Limb (tissue), 2 donors: ENCODE measurements at regions not wholly inside any gene's neighbourhood (a gene's known extent, or its start where the extent isn't known, plus 50 kb on each side); places are given as distances from the start of the nearest gene placed in this dataset.

ENCODE experiments used
- DNase-seq, 2 donors: peaks; one replicate each; pipeline ENCODE4 v3.0.0-alpha.2; 2016; ENCODE audit errors: extremely low spot score in 2 of 2

DNA sequence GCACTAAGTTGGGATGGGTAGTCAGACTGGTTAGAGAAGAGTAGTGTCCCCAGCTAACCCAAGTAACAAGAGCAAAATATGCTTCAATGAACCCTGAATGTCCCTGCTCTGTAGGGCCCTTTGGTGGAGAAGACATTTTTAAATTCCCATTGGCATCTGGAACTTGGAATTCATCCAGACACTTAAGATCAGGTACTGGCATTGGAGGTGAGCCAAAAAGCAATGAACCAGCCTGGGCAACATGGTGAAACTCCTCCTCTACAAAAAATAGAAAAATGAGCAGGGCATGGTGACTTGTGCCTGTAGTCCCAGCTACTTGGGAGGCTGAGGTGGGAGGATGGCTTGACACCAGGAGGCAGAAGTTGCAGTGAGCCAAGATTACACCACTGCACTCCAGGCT is 58.9 kb upstream of the ZNF618 start:
- no peak for DNase-seq

DNA sequence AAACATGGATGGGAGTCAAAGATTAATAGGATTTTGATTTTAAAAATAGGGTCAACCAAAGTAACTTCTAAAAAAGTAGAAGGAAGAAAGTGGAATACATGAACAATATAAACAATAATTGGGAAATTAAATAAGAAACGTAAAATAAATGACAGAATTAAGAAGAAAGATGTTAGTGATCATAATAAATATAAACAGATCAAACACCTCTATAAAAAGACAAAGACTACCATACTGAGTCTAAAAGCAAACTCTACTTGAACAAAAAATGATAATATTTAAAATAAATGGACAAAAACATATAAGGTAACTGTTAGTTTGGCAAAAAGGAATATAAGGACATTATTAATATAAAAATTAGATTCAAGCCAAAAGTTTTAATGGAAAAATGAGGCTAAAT is 57.7 kb upstream of the ZNF618 start:
- no peak for DNase-seq

DNA sequence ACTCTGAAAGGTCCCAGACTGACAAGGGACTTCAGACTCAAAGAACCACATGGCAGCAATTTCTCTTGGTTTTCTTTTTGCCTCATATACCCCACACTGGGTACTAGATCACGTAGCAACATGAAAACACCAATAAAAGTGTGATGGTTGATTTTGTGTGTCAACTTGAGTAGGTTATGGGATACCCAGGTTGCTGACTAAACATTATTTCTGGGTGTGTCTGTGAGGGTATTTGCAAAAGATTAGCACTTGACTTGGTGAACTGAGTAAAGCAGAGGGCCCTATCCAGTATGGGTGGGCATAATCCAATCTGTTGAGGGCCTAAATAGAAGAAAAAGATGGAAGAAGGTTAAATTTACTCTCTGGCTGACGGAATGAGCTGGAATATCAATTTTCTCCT is 53.8 kb upstream of the ZNF618 start:
- no peak for DNase-seq

DNA sequence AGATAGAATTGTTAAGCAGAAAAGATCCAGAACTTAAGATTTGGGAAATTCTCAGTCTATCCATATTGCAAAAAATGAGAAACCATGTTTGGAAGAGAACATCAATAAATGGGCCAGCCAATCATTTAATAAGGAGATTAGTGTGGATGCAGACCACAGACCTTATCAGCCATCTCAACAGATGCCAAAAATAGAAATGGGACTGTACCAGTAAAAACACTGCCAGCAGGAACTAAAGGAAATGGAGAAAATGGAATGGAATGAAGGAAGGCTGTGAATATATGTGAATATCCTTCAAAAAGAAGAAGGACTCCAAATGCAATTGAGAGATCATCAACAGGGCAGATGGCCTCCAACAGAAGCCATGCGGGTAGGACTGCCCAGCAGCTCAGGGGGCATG is 52.7 kb upstream of the ZNF618 start:
- no peak for DNase-seq
